Astrocyte of the cerebellum (primary cell): ENCODE measurements at regions not wholly inside any gene's neighbourhood (a gene's known extent, or its start where the extent isn't known, plus 50 kb on each side); places are given as distances from the start of the nearest gene placed in this dataset.

Experiments
- DNase-seq: peaks from one replicate; pipeline ENCODE4 v3.0.0-alpha.2; 2011; ENCODE audit warnings: low read depth
- H3K4me3 ChIP-seq: 2 replicates; pipeline ENCODE4 v1.5.1; 2011; ENCODE audit warnings: mild to moderate bottlenecking, low read depth, low read length, moderate library complexity
- in situ Hi-C: cut with HindIII; loops from 2 replicates; pipeline ENCODE4 v1.10.0; 2017; ENCODE audit warnings: low sequenced_read_pairs
- TF ChIP-seq, protein P1 (sequence below): IDR thresholded peaks from 2 replicates; pipeline ENCODE4 v1.5.1; 2012; ENCODE audit warnings: low read length, low read depth, moderate library complexity, mild to moderate bottlenecking; ENCODE audit errors: missing control alignments

DNA sequence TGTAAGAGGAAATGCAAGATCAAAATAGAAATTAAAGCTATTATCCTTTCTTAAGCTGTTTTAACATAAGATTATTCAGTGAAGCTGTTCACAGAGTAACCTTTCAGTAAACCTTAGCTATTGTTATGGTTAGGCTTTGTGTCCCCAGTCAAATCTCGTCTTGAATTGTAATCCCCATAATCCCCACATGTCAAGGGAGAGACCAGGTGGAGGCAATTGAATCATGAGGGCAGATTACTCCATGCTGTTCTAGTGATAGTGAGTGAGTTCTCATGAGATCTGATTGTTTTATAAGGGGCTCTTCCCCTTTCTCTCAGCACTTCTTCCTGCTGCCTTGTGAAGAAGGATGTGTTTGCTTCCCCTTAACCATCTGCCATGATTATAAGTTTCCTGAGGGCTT lies 424.4 kb downstream of the DSEL start:
- in situ Hi-C loops, result no loop called here
- no peak overlapping the region for H3K4me3 ChIP-seq
- no peak for DNase-seq
- TF ChIP-seq, protein P1, sequence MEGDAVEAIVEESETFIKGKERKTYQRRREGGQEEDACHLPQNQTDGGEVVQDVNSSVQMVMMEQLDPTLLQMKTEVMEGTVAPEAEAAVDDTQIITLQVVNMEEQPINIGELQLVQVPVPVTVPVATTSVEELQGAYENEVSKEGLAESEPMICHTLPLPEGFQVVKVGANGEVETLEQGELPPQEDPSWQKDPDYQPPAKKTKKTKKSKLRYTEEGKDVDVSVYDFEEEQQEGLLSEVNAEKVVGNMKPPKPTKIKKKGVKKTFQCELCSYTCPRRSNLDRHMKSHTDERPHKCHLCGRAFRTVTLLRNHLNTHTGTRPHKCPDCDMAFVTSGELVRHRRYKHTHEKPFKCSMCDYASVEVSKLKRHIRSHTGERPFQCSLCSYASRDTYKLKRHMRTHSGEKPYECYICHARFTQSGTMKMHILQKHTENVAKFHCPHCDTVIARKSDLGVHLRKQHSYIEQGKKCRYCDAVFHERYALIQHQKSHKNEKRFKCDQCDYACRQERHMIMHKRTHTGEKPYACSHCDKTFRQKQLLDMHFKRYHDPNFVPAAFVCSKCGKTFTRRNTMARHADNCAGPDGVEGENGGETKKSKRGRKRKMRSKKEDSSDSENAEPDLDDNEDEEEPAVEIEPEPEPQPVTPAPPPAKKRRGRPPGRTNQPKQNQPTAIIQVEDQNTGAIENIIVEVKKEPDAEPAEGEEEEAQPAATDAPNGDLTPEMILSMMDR, result no peak

GRCh38 chr18:67081482-67082211 lies 434.9 kb downstream of the DSEL start:
- TF ChIP-seq, protein P1, result no peak
- in situ Hi-C loops, result no loop called here
- no peak overlapping the region for H3K4me3 ChIP-seq
- DNase-seq, result no peak

DNA sequence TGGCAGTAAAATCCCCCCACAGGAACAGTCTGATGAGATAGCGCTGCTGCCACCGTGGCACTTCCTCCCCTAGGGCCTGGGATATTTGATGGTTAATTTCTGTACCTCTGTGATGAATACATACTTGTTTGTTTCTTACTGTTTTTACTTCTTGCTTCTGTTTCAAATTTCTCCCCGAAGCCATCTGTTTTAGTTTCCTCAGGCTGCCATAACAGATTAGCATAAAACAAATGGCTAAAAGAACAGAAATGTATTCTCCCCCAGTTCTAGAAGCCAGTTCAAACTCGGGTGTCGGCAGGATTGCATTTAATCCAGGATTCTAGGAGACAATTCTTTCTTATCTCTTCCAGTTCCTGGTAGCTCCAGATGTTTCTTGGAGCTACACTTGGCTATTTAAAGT lies 435.9 kb downstream of the DSEL start:
- TF ChIP-seq, protein P1, result no peak
- DNase-seq, result no peak
- in situ Hi-C loops, result no loop called here
- no peak overlapping the region for H3K4me3 ChIP-seq

DNA sequence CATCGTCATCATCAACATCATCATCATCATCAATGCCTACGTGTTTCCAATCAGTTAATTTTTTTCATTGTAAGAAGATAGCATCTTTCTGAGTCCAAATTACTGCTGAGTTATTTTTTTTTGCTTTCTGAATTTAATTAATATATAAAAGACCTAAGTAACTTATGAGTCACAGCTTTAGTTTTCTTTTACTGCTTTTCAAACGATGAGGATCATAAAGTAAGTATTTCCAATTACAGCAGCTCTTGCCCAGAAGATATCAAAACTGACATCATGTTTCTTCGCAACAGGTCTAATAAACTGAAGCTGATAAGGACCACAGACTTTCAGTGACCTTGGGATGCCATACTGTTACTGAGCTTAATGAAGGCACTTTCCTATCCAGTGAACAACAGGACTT lies 442.2 kb downstream of the DSEL start:
- H3K4me3 ChIP-seq, result no peak overlapping the region
- TF ChIP-seq, protein P1, result no peak
- DNase-seq, result no peak
- in situ Hi-C loops, result no loop called here

GRCh38 chr18:67072791-67073190 lies 443.7 kb downstream of the DSEL start:
- in situ Hi-C loops, result no loop called here
- TF ChIP-seq, protein P1, result no peak
- no peak for DNase-seq
- no peak overlapping the region for H3K4me3 ChIP-seq

DNA sequence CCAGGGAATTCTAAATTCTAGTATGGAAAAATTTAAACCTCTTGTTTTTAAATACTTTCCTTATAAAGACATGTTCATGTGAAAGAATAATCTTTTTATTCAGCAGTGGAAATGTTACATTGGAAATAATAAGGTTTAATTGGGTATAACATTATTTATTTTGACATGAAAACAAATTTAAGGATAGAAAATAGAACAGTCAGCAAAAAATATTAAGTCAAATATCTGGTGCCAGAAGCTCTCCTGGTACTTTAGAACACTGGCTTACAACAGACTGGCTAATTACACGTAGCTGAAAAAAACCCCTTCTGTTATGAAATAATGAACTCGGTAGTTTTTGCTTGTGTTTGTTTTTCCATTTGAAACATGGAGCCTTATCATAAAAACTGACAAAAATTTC lies 447.9 kb downstream of the DSEL start:
- in situ Hi-C loops, result no loop called here
- TF ChIP-seq, protein P1, result no peak
- H3K4me3 ChIP-seq, result no peak overlapping the region
- DNase-seq, result no peak

DNA sequence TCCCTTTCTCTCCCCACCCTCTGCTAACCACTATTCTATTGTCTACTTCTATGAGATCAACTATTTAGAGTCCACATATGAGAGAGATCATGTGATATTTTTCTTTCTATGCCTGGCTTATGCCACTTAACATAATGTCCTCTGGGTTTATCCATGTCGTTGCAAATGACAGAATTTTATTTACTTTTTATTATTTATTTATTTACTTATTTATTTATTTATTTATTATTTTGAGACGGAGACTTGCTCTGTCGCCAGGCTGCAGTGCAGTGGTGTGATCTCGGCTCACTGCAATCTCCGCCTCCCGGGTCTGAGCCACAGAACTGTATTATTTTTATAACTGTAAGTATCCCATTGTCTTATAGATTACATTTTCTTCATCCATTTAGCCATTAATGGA lies 443.4 kb upstream of the CDH19 start:
- no peak overlapping the region for H3K4me3 ChIP-seq
- in situ Hi-C loops, result no loop called here
- DNase-seq, result no peak
- TF ChIP-seq, protein P1, result no peak
